Right lobe of liver (tissue), 4 donors: ENCODE measurements at regions not wholly inside any gene's neighbourhood (a gene's known extent, or its start where the extent isn't known, plus 50 kb on each side); places are given as distances from the start of the nearest gene placed in this dataset.

Source experiments
- CTCF ChIP-seq, 4 donors: fragments of 200-600 bp in 3 of 4; fragments of 450-650 bp in 1 of 4; IDR thresholded peaks; one replicate each; pipeline versions ENCODE4 v1.5.1 to v1.8.0; 2016 to 2022; ENCODE audit warnings: antibody characterized with exemption in 4 of 4, mild to moderate bottlenecking in 2 of 4
- POLR2A ChIP-seq: fragments of 450-650 bp; IDR thresholded peaks from one replicate; pipeline ENCODE4 v1.6.1; 2017; ENCODE audit warnings: antibody characterized with exemption, mild to moderate bottlenecking
- donor health status: DM: no; HTN: no; CAD: no.
- donor health status: DM: no; HTN: no; CAD: no.
- donor health status: DM: no; HTN: yes; CAD: no.

GRCh38 chrX:82585868-82586267, 922.2 kb upstream of the POU3F4 start:
- TF ChIP-seq POLR2A (no peak), CTCF (IDR thresholded peaks at IDR 0.05) (no peak)
